NCI-H146 (cell line): ENCODE measurements at regions not wholly inside any gene's neighbourhood (a gene's known extent, or its start where the extent isn't known, plus 50 kb on each side); places are given as distances from the start of the nearest gene placed in this dataset.

Source experiments
- DNase-seq: peaks from one replicate; lab custom pipeline; 2025; lab: John Stamatoyannopoulos, UW

GRCh38 chr5:77157732-77158532, 52.5 kb upstream of the PDE8B start:
- DNase-seq, result no peak

- no peak for DNase-seq
Observed at GRCh38 chr5:77156379-77156778, 54.1 kb upstream of the PDE8B start.

GRCh38 chr5:77155179-77155785, 55.2 kb upstream of the PDE8B start:
- DNase-seq, result no peak

- no peak for DNase-seq
Observed at GRCh38 chr5:77152441-77152840, 58.0 kb upstream of the PDE8B start.

GRCh38 chr5:77151501-77151900, 59.0 kb upstream of the PDE8B start:
- no peak for DNase-seq

GRCh38 chr5:77146896-77147295, 59.8 kb upstream of the ZBED3 start:
- no peak for DNase-seq

- no peak for DNase-seq
Observed at GRCh38 chr5:77145666-77146065, 58.6 kb upstream of the ZBED3 start.

GRCh38 chr5:77144837-77145139, 57.7 kb upstream of the ZBED3 start:
- DNase-seq, result no peak

- DNase-seq, result peak; percentile 58
Observed at GRCh38 chr5:77143998-77144836, 57.1 kb upstream of the ZBED3 start.

- no peak for DNase-seq
Observed at GRCh38 chr5:77140350-77140749, 53.3 kb upstream of the ZBED3 start.

- peak; percentile 12 for DNase-seq
Observed at GRCh38 chr5:77139001-77139400, 51.9 kb upstream of the ZBED3 start.
